Chondrocyte (in vitro differentiated cells): ENCODE measurements at regions not wholly inside any gene's neighbourhood (a gene's known extent, or its start where the extent isn't known, plus 50 kb on each side); places are given as distances from the start of the nearest gene placed in this dataset.

ENCODE experiments used
- DNase-seq: peaks from one replicate; pipeline ENCODE4 v3.0.0; 2021; ENCODE audit warnings: mixed read lengths, low spot score
- H3K27ac Mint-ChIP-seq: one replicate; pipeline ENCODE4 v1.8.0; 2021; ENCODE audit warnings: mild to moderate bottlenecking, moderate library complexity, mixed read lengths; ENCODE audit not compliant: unreplicated experiment
- H3K27me3 Mint-ChIP-seq: 2 replicates; pipeline ENCODE4 v1.8.0; 2021; ENCODE audit warnings: low read depth, mixed read lengths
- H3K36me3 Mint-ChIP-seq: 2 replicates; pipeline ENCODE4 v1.8.0; 2021; ENCODE audit warnings: low read depth, mixed read lengths
- H3K4me1 Mint-ChIP-seq: 2 replicates; pipeline ENCODE4 v1.8.0; 2021; ENCODE audit warnings: low read depth, mild to moderate bottlenecking, mixed read lengths
- H3K4me3 Mint-ChIP-seq: one replicate; pipeline ENCODE4 v1.8.0; 2021; ENCODE audit warnings: mild to moderate bottlenecking, moderate library complexity, mixed read lengths; ENCODE audit not compliant: unreplicated experiment
- H3K9me3 Mint-ChIP-seq: 2 replicates; pipeline ENCODE4 v1.8.0; 2021; ENCODE audit warnings: low read depth, mixed read lengths
- TF ChIP-seq, protein P1 (sequence below): fragments of 200-600 bp; sonication (generic); IDR thresholded peaks from 2 replicates; pipeline ENCODE4 v1.5.0; 2021; ENCODE audit warnings: antibody characterized with exemption, mild to moderate bottlenecking, moderate library complexity

DNA sequence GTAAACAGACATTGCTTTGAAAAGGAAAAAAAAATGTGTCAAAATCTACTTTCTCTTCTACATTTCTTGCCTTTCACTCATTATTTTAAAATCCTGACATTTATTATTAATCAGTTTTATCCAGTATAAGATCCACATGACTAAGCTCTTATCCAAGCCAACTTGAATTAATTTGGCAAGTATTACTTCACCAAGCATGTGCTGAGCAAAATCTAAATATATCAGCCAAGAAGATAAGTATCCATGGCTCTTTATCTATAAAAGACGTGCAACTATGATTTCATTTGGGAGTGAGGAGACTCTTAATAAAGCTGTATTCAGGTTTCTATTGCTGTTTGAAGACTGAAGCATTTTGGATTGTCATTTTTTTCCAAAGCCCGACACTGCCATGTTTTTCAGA, 221.3 kb downstream of the TRIM36 start:
- Mint-ChIP-seq H3K36me3 (no peaks in the 10 kb centered on the region), H3K27me3 (no peaks in the 10 kb centered on the region), H3K4me1 (no peaks in the 10 kb centered on the region), H3K4me3 (no peak overlapping the region), H3K9me3 (peaks cover 3% of the 10 kb centered on the region), H3K27ac (no peak overlapping the region)
- no peak for DNase-seq
- TF ChIP-seq, protein P1, sequence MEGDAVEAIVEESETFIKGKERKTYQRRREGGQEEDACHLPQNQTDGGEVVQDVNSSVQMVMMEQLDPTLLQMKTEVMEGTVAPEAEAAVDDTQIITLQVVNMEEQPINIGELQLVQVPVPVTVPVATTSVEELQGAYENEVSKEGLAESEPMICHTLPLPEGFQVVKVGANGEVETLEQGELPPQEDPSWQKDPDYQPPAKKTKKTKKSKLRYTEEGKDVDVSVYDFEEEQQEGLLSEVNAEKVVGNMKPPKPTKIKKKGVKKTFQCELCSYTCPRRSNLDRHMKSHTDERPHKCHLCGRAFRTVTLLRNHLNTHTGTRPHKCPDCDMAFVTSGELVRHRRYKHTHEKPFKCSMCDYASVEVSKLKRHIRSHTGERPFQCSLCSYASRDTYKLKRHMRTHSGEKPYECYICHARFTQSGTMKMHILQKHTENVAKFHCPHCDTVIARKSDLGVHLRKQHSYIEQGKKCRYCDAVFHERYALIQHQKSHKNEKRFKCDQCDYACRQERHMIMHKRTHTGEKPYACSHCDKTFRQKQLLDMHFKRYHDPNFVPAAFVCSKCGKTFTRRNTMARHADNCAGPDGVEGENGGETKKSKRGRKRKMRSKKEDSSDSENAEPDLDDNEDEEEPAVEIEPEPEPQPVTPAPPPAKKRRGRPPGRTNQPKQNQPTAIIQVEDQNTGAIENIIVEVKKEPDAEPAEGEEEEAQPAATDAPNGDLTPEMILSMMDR, result no peak

DNA sequence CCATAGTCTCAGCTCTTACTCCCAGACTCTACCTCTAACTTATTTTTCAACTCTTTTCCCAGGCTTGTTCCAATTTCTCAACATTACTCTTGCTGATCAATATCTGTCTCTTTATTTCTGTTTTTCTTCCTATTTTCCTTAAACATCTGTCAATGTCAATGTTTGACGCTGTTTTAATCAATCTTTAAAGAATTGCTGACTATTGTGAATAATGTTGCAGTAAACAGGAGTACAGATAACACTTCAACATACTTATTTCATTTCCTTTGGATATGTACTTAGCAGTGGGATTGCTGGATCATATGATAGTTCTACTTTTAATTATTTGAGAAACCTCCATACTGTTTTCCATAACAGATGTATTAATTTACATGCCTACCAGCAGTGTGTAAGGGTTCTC, 229.0 kb downstream of the TRIM36 start:
- no peak overlapping the region for H3K27ac Mint-ChIP-seq
- H3K4me3 Mint-ChIP-seq, result no peak overlapping the region
- no peaks in the 10 kb centered on the region for H3K4me1 Mint-ChIP-seq
- DNase-seq, result no peak
- H3K9me3 Mint-ChIP-seq, result peaks cover 36% of the 10 kb centered on the region
- H3K27me3 Mint-ChIP-seq, result no peaks in the 10 kb centered on the region
- TF ChIP-seq, protein P1, result no peak
- H3K36me3 Mint-ChIP-seq, result no peaks in the 10 kb centered on the region

DNA sequence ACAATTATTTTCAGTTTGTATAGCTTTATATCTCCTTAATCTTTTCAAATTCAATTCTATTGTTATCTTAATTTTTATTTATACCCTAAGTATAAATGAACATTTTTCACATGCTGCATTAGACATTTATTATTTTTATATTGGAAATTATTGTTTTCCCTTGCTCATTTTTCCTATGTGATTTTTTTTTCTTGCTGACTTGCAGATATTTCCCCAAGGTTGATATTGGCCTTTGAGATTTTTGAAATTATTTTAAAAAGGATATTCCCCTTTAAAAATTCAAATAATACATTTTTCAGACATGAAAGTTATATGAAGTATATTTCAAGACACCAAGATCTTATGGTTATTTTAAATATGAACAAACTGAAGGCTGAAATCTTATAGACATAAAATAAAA, 234.2 kb downstream of the TRIM36 start:
- no peaks in the 10 kb centered on the region for H3K4me1 Mint-ChIP-seq
- H3K27ac Mint-ChIP-seq, result no peak overlapping the region
- no peak overlapping the region for H3K4me3 Mint-ChIP-seq
- TF ChIP-seq, protein P1, result no peak
- H3K27me3 Mint-ChIP-seq, result no peaks in the 10 kb centered on the region
- no peaks in the 10 kb centered on the region for H3K36me3 Mint-ChIP-seq
- no peak for DNase-seq
- H3K9me3 Mint-ChIP-seq, result peaks cover 17% of the 10 kb centered on the region

DNA sequence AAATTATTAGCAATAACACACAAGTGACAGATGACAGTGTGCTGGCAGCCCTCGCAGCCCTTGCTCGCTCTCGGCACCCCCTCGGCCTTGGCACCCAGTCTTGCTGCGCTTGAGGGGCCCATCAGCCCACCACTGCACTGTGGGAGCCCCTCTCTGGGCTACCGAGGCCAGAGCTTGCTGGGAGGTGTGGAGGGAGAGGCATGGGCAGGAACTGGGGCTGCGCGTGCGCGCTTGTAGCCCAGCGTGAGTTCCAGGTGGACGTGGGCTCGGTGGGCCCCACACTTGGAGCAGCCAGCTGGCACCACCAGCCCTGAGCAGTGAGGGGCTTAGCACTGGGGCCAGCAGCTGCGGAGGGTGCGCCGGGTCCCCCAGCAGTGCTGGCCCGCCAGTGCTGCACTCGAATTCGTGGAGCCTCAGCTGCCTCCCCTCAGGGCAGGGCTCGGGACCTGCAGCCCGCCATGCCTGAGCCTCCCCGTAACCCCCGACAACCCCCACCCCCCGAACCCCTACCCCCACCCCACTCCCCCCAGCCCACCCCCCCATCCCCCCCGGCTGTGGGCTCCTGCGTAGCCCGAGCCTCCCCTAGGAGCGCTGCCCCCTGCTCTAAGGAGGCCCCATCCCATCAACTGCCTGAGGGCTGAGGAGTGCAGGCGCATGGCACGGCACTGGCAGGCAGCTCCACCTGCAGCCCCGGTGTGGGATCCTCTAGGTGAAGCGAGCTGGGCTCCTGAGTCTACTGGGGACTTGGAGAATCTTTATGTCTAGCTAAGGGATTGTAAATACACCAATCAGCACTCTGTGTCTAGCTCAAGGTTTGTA, 240.9 kb downstream of the TRIM36 start:
- TF ChIP-seq, protein P1, result no peak
- no peak for DNase-seq
- H3K27ac Mint-ChIP-seq, result no peak overlapping the region
- H3K4me3 Mint-ChIP-seq, result no peak overlapping the region
- peaks cover 6% of the 10 kb centered on the region for H3K9me3 Mint-ChIP-seq
- H3K27me3 Mint-ChIP-seq, result no peaks in the 10 kb centered on the region
- no peaks in the 10 kb centered on the region for H3K4me1 Mint-ChIP-seq
- H3K36me3 Mint-ChIP-seq, result no peaks in the 10 kb centered on the region

DNA sequence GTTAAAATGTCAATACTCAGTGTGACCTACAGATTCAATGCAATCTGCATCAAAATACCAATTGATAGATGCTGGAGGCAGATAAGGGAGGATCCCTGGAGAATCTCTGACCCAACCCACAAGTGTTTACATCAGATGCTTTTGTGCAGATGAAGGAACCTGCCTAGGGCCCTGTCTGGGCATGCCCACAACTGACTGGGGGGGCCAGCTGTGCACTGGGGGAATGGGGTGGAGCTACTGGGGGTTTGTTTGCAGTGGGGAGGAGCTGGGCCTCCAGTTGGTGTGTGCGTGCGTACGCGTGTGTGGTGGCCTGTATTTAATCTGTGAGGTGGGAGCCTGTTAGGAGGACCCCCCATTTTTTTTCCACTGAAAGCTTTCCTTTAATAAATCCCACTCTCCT, 244.9 kb downstream of the TRIM36 start:
- H3K4me3 Mint-ChIP-seq, result no peak overlapping the region
- no peaks in the 10 kb centered on the region for H3K4me1 Mint-ChIP-seq
- H3K36me3 Mint-ChIP-seq, result no peaks in the 10 kb centered on the region
- no peak for DNase-seq
- no peak overlapping the region for H3K27ac Mint-ChIP-seq
- TF ChIP-seq, protein P1, result no peak
- peaks cover 9% of the 10 kb centered on the region for H3K9me3 Mint-ChIP-seq
- no peaks in the 10 kb centered on the region for H3K27me3 Mint-ChIP-seq
